ENCODE measurements at regions not wholly inside any gene's neighbourhood (a gene's known extent, or its start where the extent isn't known, plus 50 kb on each side); places are given as distances from the start of the nearest gene placed in this dataset.

GRCh38 chr17:63329876-63330275, 116.2 kb downstream of the CYB561 start:
- no peak overlapping the region for H3K27ac Mint-ChIP-seq
- CTCF ChIA-PET, result no interaction called here

GRCh38 chr17:63331301-63332061, 114.6 kb downstream of the CYB561 start:
- Mint-ChIP-seq H3K9me3 (no peaks in the 10 kb centered on the region), H3K36me3 (ENCODE audit: low read depth) (peaks cover 2% of the 10 kb centered on the region)

More at GRCh38 chr17:63329876-63330275, 116.2 kb downstream of the CYB561 start:
- no peaks in the 10 kb centered on the region for H3K4me1 Mint-ChIP-seq (ENCODE audit: low read depth)
- H3K9me3 Mint-ChIP-seq, result no peaks in the 10 kb centered on the region
- H3K36me3 Mint-ChIP-seq (ENCODE audit: low read depth), result peaks cover 2% of the 10 kb centered on the region
- H3K27me3 Mint-ChIP-seq (ENCODE audit: low read depth), result no peaks in the 10 kb centered on the region
- H3K4me3 Mint-ChIP-seq, result no peak overlapping the region
- intact Hi-C loops (cut with micrococcal nuclease), result no loop called here
- no peak for DNase-seq

GRCh38 chr17:63332286-63332685, 113.8 kb downstream of the CYB561 start:
- no peak overlapping the region for H3K27ac Mint-ChIP-seq
- intact Hi-C loops (cut with micrococcal nuclease), result no loop called here
- no peaks in the 10 kb centered on the region for H3K9me3 Mint-ChIP-seq
- H3K4me1 Mint-ChIP-seq (ENCODE audit: low read depth), result no peaks in the 10 kb centered on the region
- CTCF ChIA-PET, result no interaction called here
- DNase-seq, result no peak
- H3K4me3 Mint-ChIP-seq, result no peak overlapping the region
- peaks cover 2% of the 10 kb centered on the region for H3K36me3 Mint-ChIP-seq (ENCODE audit: low read depth)
- H3K27me3 Mint-ChIP-seq (ENCODE audit: low read depth), result no peaks in the 10 kb centered on the region

More at GRCh38 chr17:63331301-63332061, 114.6 kb downstream of the CYB561 start:
- no peak overlapping the region for H3K4me3 Mint-ChIP-seq
- no peaks in the 10 kb centered on the region for H3K27me3 Mint-ChIP-seq (ENCODE audit: low read depth)
- CTCF ChIA-PET, result no interaction called here
- H3K4me1 Mint-ChIP-seq (ENCODE audit: low read depth), result no peaks in the 10 kb centered on the region
- intact Hi-C loops (cut with micrococcal nuclease), result no loop called here
- H3K27ac Mint-ChIP-seq, result no peak overlapping the region
- DNase-seq, result no peak

GRCh38 chr17:63333869-63334268, 112.2 kb downstream of the CYB561 start:
- H3K36me3 Mint-ChIP-seq (ENCODE audit: low read depth), result peaks cover 2% of the 10 kb centered on the region
- H3K4me1 Mint-ChIP-seq (ENCODE audit: low read depth), result no peaks in the 10 kb centered on the region
- H3K9me3 Mint-ChIP-seq, result no peaks in the 10 kb centered on the region
- H3K27ac Mint-ChIP-seq, result no peak overlapping the region
- DNase-seq, result no peak
- H3K27me3 Mint-ChIP-seq (ENCODE audit: low read depth), result no peaks in the 10 kb centered on the region
- no peak overlapping the region for H3K4me3 Mint-ChIP-seq
- CTCF ChIA-PET, result no interaction called here
- intact Hi-C loops (cut with micrococcal nuclease), result no loop called here

GRCh38 chr17:63335831-63336230, 110.3 kb downstream of the CYB561 start:
- peaks cover 2% of the 10 kb centered on the region for H3K36me3 Mint-ChIP-seq (ENCODE audit: low read depth)
- no peaks in the 10 kb centered on the region for H3K9me3 Mint-ChIP-seq
- H3K4me1 Mint-ChIP-seq (ENCODE audit: low read depth), result no peaks in the 10 kb centered on the region
- H3K4me3 Mint-ChIP-seq, result no peak overlapping the region
- no peak overlapping the region for H3K27ac Mint-ChIP-seq
- intact Hi-C loops (cut with micrococcal nuclease), result no loop called here
- DNase-seq, result no peak
- CTCF ChIA-PET, result interaction anchor here (0.6 to 1.5 kb wide), 2 partner anchors 71 to 157 kb away, joined by 4 read pairs; no protein-coding TSS in a partner anchor
- no peaks in the 10 kb centered on the region for H3K27me3 Mint-ChIP-seq (ENCODE audit: low read depth)

GRCh38 chr17:63337579-63337978, 108.5 kb downstream of the CYB561 start:
- peaks cover 7% of the 10 kb centered on the region for H3K36me3 Mint-ChIP-seq (ENCODE audit: low read depth)
- CTCF ChIA-PET, result no interaction called here
- intact Hi-C loops (cut with micrococcal nuclease), result no loop called here
- no peak overlapping the region for H3K27ac Mint-ChIP-seq
- H3K27me3 Mint-ChIP-seq (ENCODE audit: low read depth), result no peaks in the 10 kb centered on the region
- H3K9me3 Mint-ChIP-seq, result no peaks in the 10 kb centered on the region
- no peak overlapping the region for H3K4me3 Mint-ChIP-seq
- no peak for DNase-seq
- no peaks in the 10 kb centered on the region for H3K4me1 Mint-ChIP-seq (ENCODE audit: low read depth)

GRCh38 chr17:63338272-63338671, 107.8 kb downstream of the CYB561 start:
- Mint-ChIP-seq H3K36me3 (ENCODE audit: low read depth) (peaks cover 5% of the 10 kb centered on the region), H3K9me3 (no peaks in the 10 kb centered on the region), H3K27ac (no peak overlapping the region), H3K4me3 (no peak overlapping the region), H3K27me3 (ENCODE audit: low read depth) (no peaks in the 10 kb centered on the region), H3K4me1 (ENCODE audit: low read depth) (no peaks in the 10 kb centered on the region)
- DNase-seq, result no peak
- CTCF ChIA-PET, result no interaction called here
- intact Hi-C loops (cut with micrococcal nuclease), result no loop called here

GRCh38 chr17:63341276-63341675, 104.8 kb downstream of the CYB561 start:
- Mint-ChIP-seq H3K36me3 (ENCODE audit: low read depth) (peaks cover 5% of the 10 kb centered on the region), H3K4me3 (no peak overlapping the region), H3K9me3 (no peaks in the 10 kb centered on the region), H3K4me1 (ENCODE audit: low read depth) (no peaks in the 10 kb centered on the region), H3K27ac (no peak overlapping the region), H3K27me3 (ENCODE audit: low read depth) (no peaks in the 10 kb centered on the region)
- intact Hi-C loops (cut with micrococcal nuclease), result no loop called here
- CTCF ChIA-PET, result no interaction called here
- DNase-seq, result no peak

- no peak overlapping the region for H3K27ac Mint-ChIP-seq
- no peaks in the 10 kb centered on the region for H3K4me1 Mint-ChIP-seq (ENCODE audit: low read depth)
- intact Hi-C loops (cut with micrococcal nuclease), result no loop called here
- CTCF ChIA-PET, result no interaction called here
- H3K27me3 Mint-ChIP-seq (ENCODE audit: low read depth), result no peaks in the 10 kb centered on the region
- H3K9me3 Mint-ChIP-seq, result no peaks in the 10 kb centered on the region
- no peak for DNase-seq
- H3K36me3 Mint-ChIP-seq (ENCODE audit: low read depth), result peaks cover 5% of the 10 kb centered on the region
- H3K4me3 Mint-ChIP-seq, result no peak overlapping the region
Measured at GRCh38 chr17:63344383-63344782, 101.7 kb downstream of the CYB561 start.

- peaks cover 5% of the 10 kb centered on the region for H3K36me3 Mint-ChIP-seq (ENCODE audit: low read depth)
- H3K27me3 Mint-ChIP-seq (ENCODE audit: low read depth), result no peaks in the 10 kb centered on the region
- intact Hi-C loops (cut with micrococcal nuclease), result no loop called here
- H3K4me3 Mint-ChIP-seq, result no peak overlapping the region
- DNase-seq, result no peak
- no peaks in the 10 kb centered on the region for H3K4me1 Mint-ChIP-seq (ENCODE audit: low read depth)
- no peaks in the 10 kb centered on the region for H3K9me3 Mint-ChIP-seq
- no peak overlapping the region for H3K27ac Mint-ChIP-seq
- CTCF ChIA-PET, result interaction anchor here (0.7 kb wide), 1 partner anchor 28 kb away, joined by 3 read pairs; no protein-coding TSS in a partner anchor
Measured at GRCh38 chr17:63345611-63346010, 100.5 kb downstream of the CYB561 start.

- CTCF ChIA-PET, result interaction anchor here (0.6 to 1.2 kb wide), 3 partner anchors 176 to 540 kb away, joined by 3 read pairs; no protein-coding TSS in a partner anchor
- no peaks in the 10 kb centered on the region for H3K9me3 Mint-ChIP-seq
- intact Hi-C loops (cut with micrococcal nuclease), result no loop called here
- no peak for DNase-seq
- H3K4me1 Mint-ChIP-seq (ENCODE audit: low read depth), result no peaks in the 10 kb centered on the region
- H3K36me3 Mint-ChIP-seq (ENCODE audit: low read depth), result no peaks in the 10 kb centered on the region
- no peak overlapping the region for H3K27ac Mint-ChIP-seq
- H3K4me3 Mint-ChIP-seq, result no peak overlapping the region
- H3K27me3 Mint-ChIP-seq (ENCODE audit: low read depth), result no peaks in the 10 kb centered on the region
Measured at GRCh38 chr17:63347475-63347874, 98.6 kb downstream of the CYB561 start.

- intact Hi-C loops (cut with micrococcal nuclease), result no loop called here
- no peaks in the 10 kb centered on the region for H3K27me3 Mint-ChIP-seq (ENCODE audit: low read depth)
- CTCF ChIA-PET, result interaction anchor here (0.6 to 0.8 kb wide), 2 partner anchors 57 to 238 kb away, joined by 3 read pairs; no protein-coding TSS in a partner anchor
- DNase-seq, result no peak
- H3K36me3 Mint-ChIP-seq (ENCODE audit: low read depth), result no peaks in the 10 kb centered on the region
- no peaks in the 10 kb centered on the region for H3K4me1 Mint-ChIP-seq (ENCODE audit: low read depth)
- no peaks in the 10 kb centered on the region for H3K9me3 Mint-ChIP-seq
- H3K4me3 Mint-ChIP-seq, result no peak overlapping the region
- H3K27ac Mint-ChIP-seq, result no peak overlapping the region
Measured at GRCh38 chr17:63349478-63350000, 96.6 kb downstream of the CYB561 start.

- H3K36me3 Mint-ChIP-seq (ENCODE audit: low read depth), result no peaks in the 10 kb centered on the region
- DNase-seq, result no peak
- no peaks in the 10 kb centered on the region for H3K27me3 Mint-ChIP-seq (ENCODE audit: low read depth)
- H3K4me3 Mint-ChIP-seq, result no peak overlapping the region
- CTCF ChIA-PET, result no interaction called here
- intact Hi-C loops (cut with micrococcal nuclease), result no loop called here
- no peak overlapping the region for H3K27ac Mint-ChIP-seq
- H3K9me3 Mint-ChIP-seq, result no peaks in the 10 kb centered on the region
- no peaks in the 10 kb centered on the region for H3K4me1 Mint-ChIP-seq (ENCODE audit: low read depth)
Measured at GRCh38 chr17:63350364-63350763, 95.7 kb downstream of the CYB561 start.

All from activated naive CD4-positive, alpha-beta T cell treated with anti-CD3 and anti-CD28 coated beads for 36 hours (primary cell).